ENCODE measurements at regions not wholly inside any gene's neighbourhood (a gene's known extent, or its start where the extent isn't known, plus 50 kb on each side); places are given as distances from the start of the nearest gene placed in this dataset.

GRCh38 chr18:41850781-41851180 lies 104.3 kb upstream of the PIK3C3 start:
- CTCF ChIA-PET = no interaction called here

More at GRCh38 chr18:41850781-41851180, 104.3 kb upstream of the PIK3C3 start:
- DNase-seq (ENCODE audit: low read depth, low spot score) (no peak), FAIRE-seq (no peak), ATAC-seq (no peak)
- Histone ChIP-seq H3K4me2 (ENCODE audit: control insufficient read depth, insufficient read depth) (no peak overlapping the region), H4K20me1 (ENCODE audit: control insufficient read depth, insufficient read depth) (no peaks in the 10 kb centered on the region), H3K4me1 (ENCODE audit: control insufficient read depth, insufficient read depth, low read length) (no peaks in the 10 kb centered on the region), H3K9ac (ENCODE audit: control insufficient read depth, insufficient read depth, low read length) (no peak overlapping the region), H2AFZ (ENCODE audit: control insufficient read depth, low read depth, low read length) (no peak overlapping the region), H3K27ac (ENCODE audit: control insufficient read depth, insufficient read depth) (no peak overlapping the region), H3K27me3 (replicated peaks in 1 of 2; ENCODE audit: control insufficient read depth in 2 of 2, insufficient read depth in 2 of 2, low read length in 1 of 2) (0 out of 4 replicates have a peak, but pooled peaks cover 0 to 5% of the 10 kb centered on the region in 2 experiments), H3K9me3 (replicated peaks; ENCODE audit: control insufficient read depth, insufficient read depth, low read length) (no peaks in the 10 kb centered on the region), H3K36me3 (ENCODE audit: control insufficient read depth in 2 of 2, insufficient read depth in 2 of 2, low read length in 1 of 2) (no peaks in the 10 kb centered on the region), H3K4me3 (no peak overlapping the region), H3K79me2 (ENCODE audit: control insufficient read depth, insufficient read depth, low read length) (no peaks in the 10 kb centered on the region)
- intact Hi-C loops (cut with micrococcal nuclease; ENCODE audit: unreplicated experiment) = no loop called here
- in situ Hi-C loops (cut with MboI) = no loop called here
- ChIA-PET POLR2A (no interaction called here), RAD21 (ENCODE audit: unreplicated experiment) (no interaction called here), SMC1A (ENCODE audit: uncharacterized antibody, unreplicated experiment) (interaction anchor here (0.5 to 0.9 kb wide), 3 partner anchors 9 to 794 kb away, joined by 3 to 4 read pairs (median 3); no protein-coding TSS in a partner anchor)
- TF ChIP-seq CHD4 (IDR thresholded peaks at IDR 0.05) = no peak
- no peak for TF ChIP-seq ZBTB33 (IDR thresholded peaks at IDR 0.05)
- no peak for TF ChIP-seq CUX1 (IDR thresholded peaks at IDR 0.05; ENCODE audit: insufficient replicate concordance, low read depth, low read length)
- no peak for TF ChIP-seq MEF2A (IDR thresholded peaks at IDR 0.05; ENCODE audit: insufficient read depth, low read depth, low read length)
- BruUV-seq (replicated peaks) = no TSS peak
- WGBS (ENCODE audit: insufficient coverage, insufficient replicate concordance, low lambda C conversion rate, missing lambda C conversion rate) = 2% methylated on average over 2 of the region's 2 CpGs

Measured in GM12878 (cell line).